ENCODE measurements at regions not wholly inside any gene's neighbourhood (a gene's known extent, or its start where the extent isn't known, plus 50 kb on each side); places are given as distances from the start of the nearest gene placed in this dataset.

DNA sequence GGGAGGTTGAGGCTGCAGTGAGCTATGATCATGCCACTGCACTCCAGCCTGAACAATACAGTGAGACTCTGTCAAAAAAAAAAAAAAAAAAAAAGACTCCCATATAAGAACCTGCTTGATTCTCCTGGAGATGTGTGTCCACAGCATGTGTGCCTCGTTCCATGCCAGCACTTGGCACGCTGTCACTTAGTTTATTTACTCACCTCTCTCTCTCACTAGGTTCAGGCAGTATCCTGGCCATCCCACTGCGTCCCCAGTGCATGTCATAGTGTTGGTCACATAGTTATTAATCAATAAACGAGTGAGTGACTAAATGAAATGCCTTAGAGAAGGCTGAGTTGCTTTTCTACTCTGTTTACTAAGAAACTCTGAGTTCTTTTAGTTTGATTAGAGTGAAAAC lies 79.1 kb upstream of the GPR12 start:
- H3K9me3 Mint-ChIP-seq = no peaks in the 10 kb centered on the region
- H3K27me3 Mint-ChIP-seq = peaks cover 0 to 42% (median 32%) of the 10 kb centered on the region in 5 donors
- H3K36me3 Mint-ChIP-seq = no peaks in the 10 kb centered on the region
- peaks cover 0 to 3% of the 10 kb centered on the region in 2 donors for H3K27me3 ChIP-seq (ENCODE audit: control insufficient read depth in 2 of 2, insufficient read depth in 2 of 2, low read length in 2 of 2)
- no peaks in the 10 kb centered on the region for H3K9me3 ChIP-seq (ENCODE audit: control insufficient read depth in 2 of 3, low read length in 3 of 3)
- CTCF ChIA-PET = no interaction called here
- H3K4me1 Mint-ChIP-seq = no peaks in the 10 kb centered on the region
- H3K4me1 ChIP-seq (ENCODE audit: control insufficient read depth in 2 of 2, insufficient read depth in 2 of 2, low read length in 2 of 2) = no peaks in the 10 kb centered on the region
- POLR2A ChIA-PET = no interaction called here
- H3K27ac Mint-ChIP-seq = no peak overlapping the region
- no peak overlapping the region for H3K4me3 Mint-ChIP-seq
- no peak overlapping the region for H3K27ac ChIP-seq (ENCODE audit: low read depth, low read length)
- H3K36me3 ChIP-seq (ENCODE audit: control insufficient read depth in 2 of 3, insufficient read depth in 3 of 3, low read length in 3 of 3) = no peaks in the 10 kb centered on the region
- DNase-seq (no peak), ATAC-seq (no peak)
- no peak overlapping the region for H3K4me3 ChIP-seq (ENCODE audit: low read length)
- intact Hi-C loops (cut with micrococcal nuclease) = no loop called here

DNA sequence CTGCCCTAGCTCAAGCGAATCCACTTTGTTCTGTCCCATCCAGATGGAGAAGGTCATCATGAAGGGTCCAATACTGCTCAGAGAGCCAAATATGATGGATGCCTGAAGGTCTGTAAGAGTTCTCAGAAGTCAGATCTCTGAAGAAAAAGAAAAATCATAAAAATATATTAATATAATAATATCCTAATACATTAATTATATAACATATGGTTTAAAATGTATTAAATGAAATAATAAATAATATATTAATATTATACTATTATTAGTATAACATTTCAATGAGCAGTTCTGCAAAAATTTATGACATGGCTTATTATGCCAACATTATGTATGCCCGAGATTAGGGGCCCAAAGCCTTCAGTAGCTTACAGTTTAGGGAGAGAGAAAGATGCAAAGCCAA lies 78.2 kb upstream of the GPR12 start:
- DNase-seq = no peak
- Histone ChIP-seq H3K36me3 (ENCODE audit: control insufficient read depth in 2 of 3, insufficient read depth in 3 of 3, low read length in 3 of 3) (no peaks in the 10 kb centered on the region), H3K4me1 (ENCODE audit: control insufficient read depth in 2 of 2, insufficient read depth in 2 of 2, low read length in 2 of 2) (no peaks in the 10 kb centered on the region), H3K27ac (ENCODE audit: low read depth, low read length) (no peak overlapping the region), H3K27me3 (ENCODE audit: control insufficient read depth in 2 of 2, insufficient read depth in 2 of 2, low read length in 2 of 2) (peaks cover 0 to 3% of the 10 kb centered on the region in 2 donors), H3K4me3 (ENCODE audit: low read length) (no peak overlapping the region), H3K9me3 (ENCODE audit: control insufficient read depth in 2 of 3, low read length in 3 of 3) (no peaks in the 10 kb centered on the region)
- ATAC-seq = no peak
- POLR2A ChIA-PET = no interaction called here
- Mint-ChIP-seq H3K27ac (no peak overlapping the region), H3K4me3 (no peak overlapping the region), H3K36me3 (no peaks in the 10 kb centered on the region), H3K4me1 (no peaks in the 10 kb centered on the region), H3K27me3 (peaks cover 0 to 44% (median 34%) of the 10 kb centered on the region in 5 donors), H3K9me3 (no peaks in the 10 kb centered on the region)
- intact Hi-C loops (cut with micrococcal nuclease) = no loop called here
- CTCF ChIA-PET = no interaction called here

DNA sequence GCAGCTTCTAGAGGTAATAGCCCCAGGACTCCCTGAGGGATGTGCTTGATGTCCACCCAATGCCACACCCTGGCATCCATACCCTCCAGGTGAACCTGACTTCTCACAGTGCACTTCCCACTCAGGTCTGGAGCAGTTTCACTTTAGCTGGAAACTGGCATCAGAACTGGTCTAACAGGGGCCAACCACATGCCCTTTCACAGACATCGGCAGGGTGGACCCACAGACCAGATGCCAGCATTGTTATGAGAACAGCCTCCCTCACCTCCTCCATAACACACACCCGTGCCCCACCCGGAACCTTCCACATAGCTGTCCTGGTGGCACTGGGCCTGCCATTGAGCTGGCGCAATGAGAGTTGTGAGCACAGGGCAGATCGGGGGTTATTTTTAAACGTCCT lies 77.4 kb upstream of the GPR12 start:
- peaks cover 2 to 50% (median 34%) of the 10 kb centered on the region in 5 donors for H3K27me3 Mint-ChIP-seq
- no peak overlapping the region for H3K27ac Mint-ChIP-seq
- H3K4me3 Mint-ChIP-seq = no peak overlapping the region
- H3K4me1 ChIP-seq (ENCODE audit: control insufficient read depth in 2 of 2, insufficient read depth in 2 of 2, low read length in 2 of 2) = no peaks in the 10 kb centered on the region
- H3K36me3 Mint-ChIP-seq = no peaks in the 10 kb centered on the region
- peaks cover 0 to 3% of the 10 kb centered on the region in 2 donors for H3K27me3 ChIP-seq (ENCODE audit: control insufficient read depth in 2 of 2, insufficient read depth in 2 of 2, low read length in 2 of 2)
- no peaks in the 10 kb centered on the region for H3K9me3 Mint-ChIP-seq
- ATAC-seq (no peak), DNase-seq (no peak)
- H3K4me3 ChIP-seq (ENCODE audit: low read length) = no peak overlapping the region
- no peaks in the 10 kb centered on the region for H3K36me3 ChIP-seq (ENCODE audit: control insufficient read depth in 2 of 3, insufficient read depth in 3 of 3, low read length in 3 of 3)
- CTCF ChIA-PET = no interaction called here
- no peaks in the 10 kb centered on the region for H3K9me3 ChIP-seq (ENCODE audit: control insufficient read depth in 2 of 3, low read length in 3 of 3)
- no peak overlapping the region for H3K27ac ChIP-seq (ENCODE audit: low read depth, low read length)
- intact Hi-C loops (cut with micrococcal nuclease) = no loop called here
- POLR2A ChIA-PET = no interaction called here
- H3K4me1 Mint-ChIP-seq = no peaks in the 10 kb centered on the region

DNA sequence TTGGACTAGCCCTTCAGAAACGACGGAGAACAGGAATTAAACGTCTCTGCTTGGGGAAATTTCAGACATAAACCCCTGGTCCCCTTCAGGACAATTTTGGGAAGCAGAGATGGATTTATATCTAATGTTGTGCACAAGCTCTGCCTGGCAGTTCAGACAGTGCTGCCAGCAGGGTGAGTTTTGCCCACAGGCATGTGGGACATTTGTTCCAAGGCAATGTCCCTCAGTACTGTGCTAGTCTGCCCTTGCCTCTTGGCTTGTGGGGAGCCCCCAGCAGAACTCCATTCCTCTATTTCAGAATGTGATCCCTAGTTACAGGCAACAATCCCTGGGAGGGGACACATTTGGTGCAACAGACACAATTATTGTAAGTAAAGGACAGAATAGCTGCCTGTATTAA lies 76.5 kb upstream of the GPR12 start:
- H3K9me3 ChIP-seq (ENCODE audit: control insufficient read depth in 2 of 3, low read length in 3 of 3) = no peaks in the 10 kb centered on the region
- ChIA-PET CTCF (no interaction called here), POLR2A (no interaction called here)
- H3K4me1 ChIP-seq (ENCODE audit: control insufficient read depth in 2 of 2, insufficient read depth in 2 of 2, low read length in 2 of 2) = no peaks in the 10 kb centered on the region
- Mint-ChIP-seq H3K27ac (no peak overlapping the region), H3K36me3 (no peaks in the 10 kb centered on the region), H3K4me1 (no peaks in the 10 kb centered on the region), H3K27me3 (peaks cover 2 to 52% (median 34%) of the 10 kb centered on the region in 5 donors), H3K4me3 (no peak overlapping the region), H3K9me3 (no peaks in the 10 kb centered on the region)
- H3K36me3 ChIP-seq (ENCODE audit: control insufficient read depth in 2 of 3, insufficient read depth in 3 of 3, low read length in 3 of 3) = no peaks in the 10 kb centered on the region
- no peak overlapping the region for H3K27ac ChIP-seq (ENCODE audit: low read depth, low read length)
- no peak for ATAC-seq
- intact Hi-C loops (cut with micrococcal nuclease) = no loop called here
- no peak overlapping the region for H3K4me3 ChIP-seq (ENCODE audit: low read length)
- no peak for DNase-seq
- peaks cover 0 to 3% of the 10 kb centered on the region in 2 donors for H3K27me3 ChIP-seq (ENCODE audit: control insufficient read depth in 2 of 2, insufficient read depth in 2 of 2, low read length in 2 of 2)

GRCh38 chr13:26836626-26837025 lies 76.0 kb upstream of the GPR12 start:
- ATAC-seq = no peak

GRCh38 chr13:26834646-26835045 lies 74.1 kb upstream of the GPR12 start:
- H3K27ac ChIP-seq (ENCODE audit: low read depth, low read length) = no peak overlapping the region
- no peaks in the 10 kb centered on the region for H3K36me3 ChIP-seq (ENCODE audit: control insufficient read depth in 2 of 3, insufficient read depth in 3 of 3, low read length in 3 of 3)
- peaks cover 0 to 2% (median 0%) of the 10 kb centered on the region in 11 donors for H3K9me3 Mint-ChIP-seq
- ATAC-seq (no peak), DNase-seq (no peak)
- peaks cover 2 to 65% (median 37%) of the 10 kb centered on the region in 5 donors for H3K27me3 Mint-ChIP-seq
- ChIA-PET POLR2A (no interaction called here), CTCF (interaction anchor here (0.6 kb wide), 2 partner anchors 45 to 116 kb away, joined by 3 to 4 read pairs; no protein-coding TSS in a partner anchor)
- intact Hi-C loops (cut with micrococcal nuclease) = no loop called here
- H3K4me3 ChIP-seq (ENCODE audit: low read length) = no peak overlapping the region
- no peaks in the 10 kb centered on the region for H3K4me1 Mint-ChIP-seq
- H3K4me3 Mint-ChIP-seq = no peak overlapping the region
- H3K36me3 Mint-ChIP-seq = no peaks in the 10 kb centered on the region
- H3K27me3 ChIP-seq (ENCODE audit: control insufficient read depth in 2 of 2, insufficient read depth in 2 of 2, low read length in 2 of 2) = peaks cover 0 to under 1% of the 10 kb centered on the region in 2 donors
- no peak overlapping the region for H3K27ac Mint-ChIP-seq
- H3K4me1 ChIP-seq (ENCODE audit: control insufficient read depth in 2 of 2, insufficient read depth in 2 of 2, low read length in 2 of 2) = no peaks in the 10 kb centered on the region
- H3K9me3 ChIP-seq (ENCODE audit: control insufficient read depth in 2 of 3, low read length in 3 of 3) = no peaks in the 10 kb centered on the region

More at GRCh38 chr13:26836626-26837025, 76.0 kb upstream of the GPR12 start:
- ChIA-PET POLR2A (no interaction called here), CTCF (no interaction called here)
- Mint-ChIP-seq H3K36me3 (no peaks in the 10 kb centered on the region), H3K9me3 (peaks cover 0 to 2% (median 0%) of the 10 kb centered on the region in 11 donors), H3K27ac (no peak overlapping the region), H3K4me1 (no peaks in the 10 kb centered on the region), H3K4me3 (no peak overlapping the region), H3K27me3 (peaks cover 2 to 55% (median 30%) of the 10 kb centered on the region in 5 donors)
- no peak overlapping the region for H3K4me3 ChIP-seq (ENCODE audit: low read length)
- no peaks in the 10 kb centered on the region for H3K9me3 ChIP-seq (ENCODE audit: control insufficient read depth in 2 of 3, low read length in 3 of 3)
- no peak overlapping the region for H3K27ac ChIP-seq (ENCODE audit: low read depth, low read length)
- H3K4me1 ChIP-seq (ENCODE audit: control insufficient read depth in 2 of 2, insufficient read depth in 2 of 2, low read length in 2 of 2) = no peaks in the 10 kb centered on the region
- intact Hi-C loops (cut with micrococcal nuclease) = no loop called here
- DNase-seq = no peak
- H3K36me3 ChIP-seq (ENCODE audit: control insufficient read depth in 2 of 3, insufficient read depth in 3 of 3, low read length in 3 of 3) = no peaks in the 10 kb centered on the region
- peaks cover 0 to 3% of the 10 kb centered on the region in 2 donors for H3K27me3 ChIP-seq (ENCODE audit: control insufficient read depth in 2 of 2, insufficient read depth in 2 of 2, low read length in 2 of 2)

GRCh38 chr13:26831336-26831908 lies 70.8 kb upstream of the GPR12 start:
- Mint-ChIP-seq H3K9me3 (peaks cover 0 to 2% (median 0%) of the 10 kb centered on the region in 11 donors), H3K27me3 (peaks cover 2 to 54% (median 23%) of the 10 kb centered on the region in 5 donors), H3K4me1 (no peaks in the 10 kb centered on the region), H3K27ac (no peak overlapping the region), H3K4me3 (no peak overlapping the region), H3K36me3 (no peaks in the 10 kb centered on the region)
- ChIA-PET POLR2A (no interaction called here), CTCF (no interaction called here)
- no peaks in the 10 kb centered on the region for H3K27me3 ChIP-seq (ENCODE audit: control insufficient read depth in 2 of 2, insufficient read depth in 2 of 2, low read length in 2 of 2)
- intact Hi-C loops (cut with micrococcal nuclease) = no loop called here
- DNase-seq (no peak), ATAC-seq (no peak)
- no peak overlapping the region for H3K27ac ChIP-seq (ENCODE audit: low read depth, low read length)
- no peak overlapping the region for H3K4me3 ChIP-seq (ENCODE audit: low read length)
- H3K4me1 ChIP-seq (ENCODE audit: control insufficient read depth in 2 of 2, insufficient read depth in 2 of 2, low read length in 2 of 2) = no peaks in the 10 kb centered on the region
- no peaks in the 10 kb centered on the region for H3K9me3 ChIP-seq (ENCODE audit: control insufficient read depth in 2 of 3, low read length in 3 of 3)
- H3K36me3 ChIP-seq (ENCODE audit: control insufficient read depth in 2 of 3, insufficient read depth in 3 of 3, low read length in 3 of 3) = no peaks in the 10 kb centered on the region
